ENCODE measurements at regions not wholly inside any gene's neighbourhood (a gene's known extent, or its start where the extent isn't known, plus 50 kb on each side); places are given as distances from the start of the nearest gene placed in this dataset.

DNA sequence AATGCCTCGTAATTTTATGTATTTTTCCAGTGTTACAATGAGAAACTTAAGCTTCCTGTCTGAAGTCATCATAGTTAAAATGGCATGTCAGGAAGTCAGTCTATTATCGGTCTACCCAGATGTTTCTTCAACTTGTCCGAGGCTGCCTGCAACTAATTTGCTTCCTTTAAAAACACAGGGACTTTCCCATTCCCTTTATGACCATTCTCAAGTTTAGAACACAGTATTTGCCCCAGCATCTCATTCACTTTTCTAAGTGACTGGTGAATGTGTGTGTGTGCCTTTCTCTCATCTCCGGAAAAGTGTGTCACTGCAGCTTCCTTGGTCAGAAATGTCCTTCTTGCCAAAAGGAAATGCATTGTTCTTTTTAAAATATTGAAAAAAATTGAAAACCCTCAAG, 466.6 kb downstream of the RAP2B start:
- Histone ChIP-seq H3K4me2 (ENCODE audit: extremely low read depth, insufficient read depth, low read length) (no peak overlapping the region), H4K20me1 (ENCODE audit: control insufficient read depth, extremely low read depth, insufficient read depth, low read length) (no peaks in the 10 kb centered on the region), H3K9ac (ENCODE audit: insufficient read depth, low read length) (no peak overlapping the region), H3K4me3 (replicated peaks in 1 of 4; ENCODE audit: control extremely low read depth in 1 of 4, insufficient read depth in 1 of 4, low read depth in 3 of 4, low read length in 4 of 4) (no peak overlapping the region), H3K27ac (ENCODE audit: insufficient read depth, low read length) (no peak overlapping the region), H3K79me2 (ENCODE audit: control insufficient read depth, insufficient read depth, low read length) (no peaks in the 10 kb centered on the region), H3K4me1 (ENCODE audit: control insufficient read depth, extremely low read depth, insufficient read depth, low read length) (no peaks in the 10 kb centered on the region), H3K36me3 (ENCODE audit: control insufficient read depth, insufficient read depth, low read length) (no peaks in the 10 kb centered on the region), H3K9me3 (ENCODE audit: control insufficient read depth, insufficient read depth, low read depth, low read length) (no peaks in the 10 kb centered on the region), H3K27me3 (ENCODE audit: control insufficient read depth, insufficient read depth, low read length) (no peaks in the 10 kb centered on the region), H2AFZ (ENCODE audit: low read length) (no peak overlapping the region)
- TF ChIP-seq EZH2 (IDR thresholded peaks at IDR 0.05; ENCODE audit: low read length, missing control alignments): no peak
- TF ChIP-seq, protein P1, sequence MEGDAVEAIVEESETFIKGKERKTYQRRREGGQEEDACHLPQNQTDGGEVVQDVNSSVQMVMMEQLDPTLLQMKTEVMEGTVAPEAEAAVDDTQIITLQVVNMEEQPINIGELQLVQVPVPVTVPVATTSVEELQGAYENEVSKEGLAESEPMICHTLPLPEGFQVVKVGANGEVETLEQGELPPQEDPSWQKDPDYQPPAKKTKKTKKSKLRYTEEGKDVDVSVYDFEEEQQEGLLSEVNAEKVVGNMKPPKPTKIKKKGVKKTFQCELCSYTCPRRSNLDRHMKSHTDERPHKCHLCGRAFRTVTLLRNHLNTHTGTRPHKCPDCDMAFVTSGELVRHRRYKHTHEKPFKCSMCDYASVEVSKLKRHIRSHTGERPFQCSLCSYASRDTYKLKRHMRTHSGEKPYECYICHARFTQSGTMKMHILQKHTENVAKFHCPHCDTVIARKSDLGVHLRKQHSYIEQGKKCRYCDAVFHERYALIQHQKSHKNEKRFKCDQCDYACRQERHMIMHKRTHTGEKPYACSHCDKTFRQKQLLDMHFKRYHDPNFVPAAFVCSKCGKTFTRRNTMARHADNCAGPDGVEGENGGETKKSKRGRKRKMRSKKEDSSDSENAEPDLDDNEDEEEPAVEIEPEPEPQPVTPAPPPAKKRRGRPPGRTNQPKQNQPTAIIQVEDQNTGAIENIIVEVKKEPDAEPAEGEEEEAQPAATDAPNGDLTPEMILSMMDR (conservative IDR thresholded peaks at IDR 0.05 in 1 of 2, IDR thresholded peaks at IDR 0.05 in 1 of 2; ENCODE audit: low read depth in 1 of 2, low read length in 2 of 2): no peak
- no peak for DNase-seq (ENCODE audit: low read depth in 2 of 2)

DNA sequence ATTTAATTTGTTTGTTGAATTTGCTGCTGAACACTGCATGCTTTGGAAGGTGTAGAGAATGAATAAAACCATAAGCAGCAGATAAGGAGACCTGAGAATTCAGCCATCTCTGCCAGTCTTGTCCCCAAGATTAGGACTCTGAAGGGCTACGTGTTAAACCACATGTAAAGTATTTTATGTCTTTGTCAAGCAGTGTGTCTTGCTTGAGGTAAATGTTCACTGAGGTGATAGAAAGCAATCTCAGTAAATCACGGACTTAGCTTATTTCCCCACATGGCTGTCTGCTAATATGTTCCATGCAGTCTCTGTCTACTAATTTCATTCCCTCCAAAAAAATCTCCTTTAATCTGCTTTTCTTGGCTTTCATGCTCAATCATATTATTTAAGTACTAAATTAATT, 467.1 kb downstream of the RAP2B start:
- no peaks in the 10 kb centered on the region for H3K9me3 ChIP-seq (ENCODE audit: control insufficient read depth, insufficient read depth, low read depth, low read length)
- no peak overlapping the region for H3K9ac ChIP-seq (ENCODE audit: insufficient read depth, low read length)
- no peak overlapping the region for H3K4me2 ChIP-seq (ENCODE audit: extremely low read depth, insufficient read depth, low read length)
- no peak overlapping the region for H2AFZ ChIP-seq (ENCODE audit: low read length)
- TF ChIP-seq, protein P1 (conservative IDR thresholded peaks at IDR 0.05 in 1 of 2, IDR thresholded peaks at IDR 0.05 in 1 of 2; ENCODE audit: low read depth in 1 of 2, low read length in 2 of 2): no peak
- H3K27me3 ChIP-seq (ENCODE audit: control insufficient read depth, insufficient read depth, low read length): no peaks in the 10 kb centered on the region
- DNase-seq (ENCODE audit: low read depth in 2 of 2): no peak
- H3K4me1 ChIP-seq (ENCODE audit: control insufficient read depth, extremely low read depth, insufficient read depth, low read length): no peaks in the 10 kb centered on the region
- H3K79me2 ChIP-seq (ENCODE audit: control insufficient read depth, insufficient read depth, low read length): no peaks in the 10 kb centered on the region
- no peaks in the 10 kb centered on the region for H3K36me3 ChIP-seq (ENCODE audit: control insufficient read depth, insufficient read depth, low read length)
- no peak overlapping the region for H3K4me3 ChIP-seq (replicated peaks in 1 of 4; ENCODE audit: control extremely low read depth in 1 of 4, insufficient read depth in 1 of 4, low read depth in 3 of 4, low read length in 4 of 4)
- H4K20me1 ChIP-seq (ENCODE audit: control insufficient read depth, extremely low read depth, insufficient read depth, low read length): no peaks in the 10 kb centered on the region
- H3K27ac ChIP-seq (ENCODE audit: insufficient read depth, low read length): no peak overlapping the region

DNA sequence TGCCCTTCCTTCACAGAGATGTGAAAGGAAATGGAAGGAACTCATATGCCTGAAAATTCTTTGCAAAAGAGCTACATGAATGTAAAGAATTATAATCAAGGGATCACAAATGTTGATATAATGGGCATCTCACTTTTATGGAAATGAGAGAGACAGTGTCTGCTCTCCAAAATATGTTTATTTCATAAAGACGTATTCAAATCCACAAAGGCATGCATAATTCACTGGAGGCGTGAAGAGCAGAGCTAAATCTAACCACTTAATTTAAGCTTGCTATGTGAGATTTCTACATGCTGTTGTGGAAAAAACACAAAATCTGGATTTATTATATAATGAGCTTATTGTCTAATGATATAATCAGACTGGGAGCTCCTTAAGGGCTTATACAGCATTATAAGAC, 469.1 kb downstream of the RAP2B start:
- Histone ChIP-seq H3K4me2 (ENCODE audit: extremely low read depth, insufficient read depth, low read length) (no peak overlapping the region), H3K9me3 (ENCODE audit: control insufficient read depth, insufficient read depth, low read depth, low read length) (no peaks in the 10 kb centered on the region), H3K27me3 (ENCODE audit: control insufficient read depth, insufficient read depth, low read length) (no peaks in the 10 kb centered on the region), H3K36me3 (ENCODE audit: control insufficient read depth, insufficient read depth, low read length) (no peaks in the 10 kb centered on the region), H3K4me3 (replicated peaks in 1 of 4; ENCODE audit: control extremely low read depth in 1 of 4, insufficient read depth in 1 of 4, low read depth in 3 of 4, low read length in 4 of 4) (no peak overlapping the region), H3K79me2 (ENCODE audit: control insufficient read depth, insufficient read depth, low read length) (no peaks in the 10 kb centered on the region), H2AFZ (ENCODE audit: low read length) (no peak overlapping the region), H3K9ac (ENCODE audit: insufficient read depth, low read length) (no peak overlapping the region), H4K20me1 (ENCODE audit: control insufficient read depth, extremely low read depth, insufficient read depth, low read length) (no peaks in the 10 kb centered on the region), H3K4me1 (ENCODE audit: control insufficient read depth, extremely low read depth, insufficient read depth, low read length) (no peaks in the 10 kb centered on the region), H3K27ac (ENCODE audit: insufficient read depth, low read length) (no peak overlapping the region)
- TF ChIP-seq EZH2 (IDR thresholded peaks at IDR 0.05; ENCODE audit: low read length, missing control alignments): no peak
- TF ChIP-seq, protein P1 (conservative IDR thresholded peaks at IDR 0.05 in 1 of 2, IDR thresholded peaks at IDR 0.05 in 1 of 2; ENCODE audit: low read depth in 1 of 2, low read length in 2 of 2): no peak
- no peak for DNase-seq (ENCODE audit: low read depth in 2 of 2)

Measured in fibroblast of lung (primary cell).